GM21717 (cell line): ENCODE measurements at regions not wholly inside any gene's neighbourhood (a gene's known extent, or its start where the extent isn't known, plus 50 kb on each side); places are given as distances from the start of the nearest gene placed in this dataset.

Source experiments
- ATAC-seq: cut with Tn5 transposase; IDR thresholded peaks from one replicate; pipeline ENCODE4 v1.9.1; 2021; ENCODE audit warnings: mild to moderate bottlenecking, moderate library complexity; ENCODE audit not compliant: unreplicated experiment

DNA sequence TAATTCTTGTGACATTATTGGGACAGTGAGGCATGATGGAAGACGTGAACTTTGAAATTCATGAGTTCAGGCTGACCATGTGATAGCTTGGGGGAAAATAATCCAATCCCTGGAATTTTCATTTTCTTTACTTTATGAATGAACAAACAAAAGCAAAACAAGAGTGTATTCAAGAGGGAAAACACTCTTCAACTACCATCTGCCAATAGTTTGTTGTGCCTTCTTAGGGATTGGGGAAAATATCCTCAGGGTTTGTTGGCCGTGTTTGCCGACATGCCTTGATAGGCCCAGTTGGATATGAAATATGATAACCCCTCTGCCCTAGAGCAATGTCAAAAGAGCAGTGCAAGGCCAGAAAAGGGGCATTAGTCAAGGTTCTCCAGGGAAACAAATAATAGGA, 80.8 kb upstream of the CLNK start:
- ATAC-seq: no peak

DNA sequence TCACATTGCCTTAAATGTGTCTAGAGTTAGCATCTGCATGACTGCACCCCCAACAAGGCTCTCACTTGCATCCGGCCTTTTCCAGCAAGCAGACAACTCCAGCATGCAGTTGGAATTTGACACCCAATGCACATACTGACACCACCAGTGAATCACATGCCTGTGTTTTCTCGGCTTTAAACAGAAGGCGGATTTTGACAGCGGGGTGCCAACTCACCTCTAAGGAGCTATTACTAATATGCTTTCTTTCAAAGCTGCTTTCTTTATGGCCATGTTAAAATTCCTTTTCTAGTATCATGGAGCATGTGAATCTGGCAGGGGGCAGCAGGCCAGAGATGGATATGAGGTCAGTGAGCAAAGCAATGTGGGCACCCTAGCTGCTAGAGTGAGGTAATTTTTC, 78.0 kb upstream of the CLNK start:
- no peak for ATAC-seq

DNA sequence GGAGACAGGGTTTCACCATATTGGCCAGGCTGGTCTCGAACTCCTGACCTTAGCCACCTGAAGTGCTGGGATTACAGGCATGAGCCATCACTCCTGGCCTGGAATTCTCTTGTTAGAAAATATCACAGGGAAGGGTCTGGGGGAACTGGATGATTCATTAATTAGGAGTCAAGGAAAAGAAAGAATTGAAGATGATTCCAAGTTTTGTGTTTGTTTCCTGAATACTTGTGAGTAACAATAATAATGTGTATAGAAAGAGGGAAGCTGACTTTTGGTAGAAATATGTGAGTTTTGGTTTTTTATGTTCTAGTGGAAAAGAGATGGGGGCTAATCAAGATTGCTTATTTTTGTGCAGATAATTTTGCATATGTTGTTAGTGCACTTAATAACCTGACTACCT, 77.3 kb upstream of the CLNK start:
- ATAC-seq: no peak

DNA sequence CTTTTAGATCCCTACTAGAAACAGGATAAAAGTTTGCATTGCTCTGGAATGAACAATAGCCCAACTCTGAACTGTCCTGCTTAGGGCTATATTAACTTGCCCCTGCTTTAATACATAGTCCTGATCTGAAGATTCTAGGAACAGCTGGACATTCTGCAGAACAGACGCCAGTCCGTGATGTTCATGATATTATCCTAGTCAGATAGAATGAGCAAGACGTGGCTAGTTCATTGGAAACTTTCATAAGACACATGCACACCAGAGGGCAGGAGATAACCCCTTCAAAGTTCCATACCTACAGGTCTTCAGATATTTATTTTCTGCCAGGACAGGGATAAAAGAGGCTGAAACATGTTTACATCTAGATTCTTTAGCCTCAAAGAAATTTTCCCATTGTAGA, 75.5 kb upstream of the CLNK start:
- no peak for ATAC-seq

DNA sequence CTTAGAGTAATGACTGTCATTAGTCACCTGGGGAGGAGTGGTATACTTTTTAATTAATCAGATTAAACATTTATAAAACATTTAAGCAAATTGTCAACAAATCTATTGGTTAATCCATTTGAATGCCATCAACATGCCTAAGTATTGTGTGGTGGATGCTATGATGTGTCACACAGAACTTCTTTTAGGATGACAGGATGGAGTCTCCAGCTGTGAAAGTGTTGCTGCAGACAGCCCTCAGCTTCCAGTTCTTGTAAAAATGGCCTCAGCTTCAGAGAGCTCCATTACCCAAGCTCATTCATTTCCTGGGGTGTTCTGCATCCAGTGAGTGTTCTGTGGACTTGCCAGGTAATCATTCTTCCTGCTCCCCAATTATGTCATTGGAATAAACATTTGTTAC, 74.3 kb upstream of the CLNK start:
- no peak for ATAC-seq

DNA sequence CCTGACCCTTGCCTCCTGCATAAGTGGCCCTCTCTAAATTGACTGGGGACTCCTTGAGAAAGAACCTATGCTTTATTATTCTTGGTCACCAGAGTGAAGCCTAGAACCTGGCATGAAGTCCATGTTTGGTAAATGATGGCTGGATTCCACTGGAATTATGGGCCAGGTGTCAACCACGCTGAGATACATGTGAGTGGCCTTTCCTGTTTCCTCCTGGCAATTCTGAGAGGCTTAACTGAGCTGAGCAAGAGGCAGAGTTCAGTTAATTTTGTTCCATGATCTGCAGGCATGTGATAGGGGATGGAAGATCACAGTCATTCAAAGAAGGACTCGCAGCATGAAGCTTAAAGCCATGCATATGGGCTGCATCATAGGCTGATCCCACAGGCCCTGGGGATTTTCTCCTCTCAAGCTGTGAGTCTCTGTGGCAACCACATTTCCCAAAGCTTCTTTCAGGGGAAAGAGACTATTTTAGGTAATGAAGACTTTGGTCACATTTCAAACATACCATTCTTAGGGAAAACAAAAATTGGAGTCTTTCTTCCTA, 69.4 kb upstream of the CLNK start:
- no peak for ATAC-seq

DNA sequence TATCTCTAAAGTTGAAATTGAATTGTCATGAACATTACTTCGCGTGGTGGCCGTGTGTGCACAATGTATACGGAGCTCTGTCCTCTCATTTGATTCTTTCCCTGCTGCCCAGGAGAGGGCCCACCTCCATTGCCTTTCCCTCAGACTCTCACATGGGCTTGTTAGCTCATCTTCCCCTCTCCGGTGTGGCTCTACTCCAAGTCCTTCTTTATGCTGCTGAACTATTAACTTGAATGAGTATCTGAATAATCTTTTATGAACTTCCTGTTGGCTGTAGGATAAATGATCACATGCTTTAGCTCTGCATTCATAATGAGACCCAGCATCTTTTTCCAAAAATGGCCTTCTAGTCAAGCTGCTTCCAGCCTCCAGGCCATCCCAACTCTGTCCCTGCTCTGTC, 68.8 kb upstream of the CLNK start:
- no peak for ATAC-seq

DNA sequence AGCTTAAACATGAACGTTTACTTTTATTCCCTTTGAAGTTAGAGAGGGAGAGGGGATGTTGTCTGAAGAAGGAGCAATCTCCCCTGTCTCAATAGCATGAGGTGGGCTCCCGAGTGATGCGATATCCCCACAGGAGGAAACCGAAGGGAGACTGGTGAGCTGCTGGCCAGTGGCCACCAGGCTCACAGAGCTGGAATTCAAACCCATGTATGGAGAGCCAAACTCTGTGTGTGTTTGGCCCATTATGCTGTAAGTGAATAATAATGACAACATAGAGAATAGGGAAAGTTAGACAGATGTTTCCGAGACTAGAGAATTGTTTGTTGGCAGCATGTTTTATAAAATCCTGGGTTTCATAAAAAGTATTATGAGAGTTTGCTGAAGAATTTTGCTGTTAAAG, 66.1 kb upstream of the CLNK start:
- no peak for ATAC-seq

DNA sequence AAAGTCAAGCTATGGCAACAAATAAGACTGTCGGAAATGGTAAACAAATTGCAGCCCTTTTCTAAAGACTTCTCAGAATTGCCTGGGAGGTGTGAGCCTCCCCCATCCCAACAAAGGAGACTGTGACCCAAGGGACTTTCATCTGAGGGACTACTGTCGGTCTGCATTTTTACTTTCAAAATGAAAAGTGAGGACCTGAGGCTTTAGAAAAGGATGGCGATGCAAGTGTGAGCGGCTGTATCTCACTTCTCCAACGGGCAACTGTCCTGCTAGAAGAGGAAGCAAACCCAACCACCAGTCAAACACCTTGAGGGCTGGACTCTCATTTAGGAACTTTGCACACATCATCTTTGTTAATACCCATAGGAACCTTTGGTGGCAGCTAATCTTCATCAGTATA, 62.6 kb upstream of the CLNK start:
- ATAC-seq: peak; percentile 47

DNA sequence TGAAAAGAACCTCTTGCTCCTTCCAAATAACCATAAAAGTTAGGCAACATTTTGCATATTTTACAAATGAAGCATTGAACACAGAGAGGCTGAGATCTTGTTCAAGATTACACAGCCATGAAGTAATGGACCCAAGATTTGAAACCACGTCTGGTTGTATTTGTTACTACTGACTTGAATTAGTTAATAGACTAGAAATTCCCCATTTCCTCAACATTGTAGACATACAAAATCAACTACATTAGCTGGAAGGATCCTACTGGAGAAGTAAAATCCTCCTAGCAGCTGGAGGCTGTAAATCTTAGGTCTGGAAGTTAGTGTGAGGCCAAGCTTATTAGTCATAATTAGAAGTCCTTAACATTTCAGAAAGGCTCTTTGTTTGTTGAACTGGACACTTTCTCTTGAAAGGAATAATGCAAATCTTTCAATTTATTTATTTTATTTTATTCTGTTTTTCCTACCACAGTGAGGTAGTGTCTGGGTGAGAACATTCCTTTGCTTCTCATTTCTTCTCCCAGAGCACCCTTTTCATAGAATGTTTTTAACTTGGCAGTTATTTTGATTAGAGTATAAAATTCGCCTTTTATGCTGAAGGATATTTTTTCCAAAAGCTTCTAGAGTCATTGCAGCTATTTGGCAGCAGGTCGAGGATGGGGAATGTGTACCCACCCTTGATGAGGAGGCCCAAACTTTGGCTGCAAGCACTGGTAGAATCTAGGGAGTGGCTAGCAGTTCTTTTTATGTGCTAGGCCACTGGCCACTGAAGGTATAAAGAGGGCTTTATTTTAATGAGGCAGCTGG, 62.0 kb upstream of the CLNK start:
- no peak for ATAC-seq

DNA sequence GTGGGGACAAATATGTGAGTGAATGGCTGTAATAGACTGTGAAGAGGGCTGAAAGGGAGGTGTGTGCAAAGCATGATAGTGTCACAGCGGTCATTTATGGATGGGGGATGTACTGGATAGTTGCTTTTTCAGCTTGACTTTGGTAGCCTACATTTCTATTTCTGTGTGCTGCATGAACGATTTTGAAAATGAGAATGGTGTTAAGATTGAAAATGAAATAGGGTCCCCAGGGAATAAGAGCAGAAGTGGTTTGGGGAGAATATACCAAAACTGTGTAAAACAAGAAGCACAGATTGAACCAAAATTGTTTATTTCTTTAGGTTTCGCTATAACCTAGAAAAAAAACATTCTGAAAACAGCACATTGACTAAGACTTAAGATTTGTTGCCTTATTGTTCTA, 58.8 kb upstream of the CLNK start:
- ATAC-seq: peak; percentile 66

DNA sequence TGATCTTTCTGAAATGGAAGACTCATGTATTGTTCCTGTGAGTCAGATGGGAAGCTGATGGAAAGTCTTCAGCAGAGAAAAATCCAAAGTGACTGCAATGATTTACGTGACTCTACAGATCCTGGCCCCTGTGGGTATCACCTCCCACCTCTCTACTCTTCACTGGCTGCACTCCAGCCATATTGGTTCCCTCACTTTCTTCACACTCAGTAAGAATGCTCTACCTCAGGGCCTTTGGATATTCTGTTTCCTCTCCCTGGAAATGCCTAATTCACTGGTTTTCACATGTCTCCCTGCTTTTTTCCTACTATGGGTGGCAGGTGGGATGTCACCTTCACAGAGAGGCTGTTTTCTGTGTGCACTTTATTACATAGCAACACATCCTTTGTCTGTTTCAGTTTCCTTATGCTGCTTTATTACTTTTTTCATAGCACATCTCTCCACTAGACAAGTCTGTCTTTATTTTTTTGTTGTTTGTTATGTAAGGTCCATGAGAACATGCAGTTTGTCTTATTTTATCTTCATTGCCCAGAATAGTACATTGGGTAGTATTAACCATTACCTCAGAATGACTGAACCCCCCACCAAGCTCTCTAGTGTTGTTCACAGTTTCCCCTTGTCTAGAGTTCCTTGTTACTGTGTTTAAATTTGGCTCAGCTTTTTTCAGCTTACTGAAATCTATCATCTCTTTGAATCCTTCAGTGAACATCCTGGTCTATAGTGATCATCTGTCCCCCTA, 57.6 kb upstream of the CLNK start:
- peak; percentile 47 for ATAC-seq

DNA sequence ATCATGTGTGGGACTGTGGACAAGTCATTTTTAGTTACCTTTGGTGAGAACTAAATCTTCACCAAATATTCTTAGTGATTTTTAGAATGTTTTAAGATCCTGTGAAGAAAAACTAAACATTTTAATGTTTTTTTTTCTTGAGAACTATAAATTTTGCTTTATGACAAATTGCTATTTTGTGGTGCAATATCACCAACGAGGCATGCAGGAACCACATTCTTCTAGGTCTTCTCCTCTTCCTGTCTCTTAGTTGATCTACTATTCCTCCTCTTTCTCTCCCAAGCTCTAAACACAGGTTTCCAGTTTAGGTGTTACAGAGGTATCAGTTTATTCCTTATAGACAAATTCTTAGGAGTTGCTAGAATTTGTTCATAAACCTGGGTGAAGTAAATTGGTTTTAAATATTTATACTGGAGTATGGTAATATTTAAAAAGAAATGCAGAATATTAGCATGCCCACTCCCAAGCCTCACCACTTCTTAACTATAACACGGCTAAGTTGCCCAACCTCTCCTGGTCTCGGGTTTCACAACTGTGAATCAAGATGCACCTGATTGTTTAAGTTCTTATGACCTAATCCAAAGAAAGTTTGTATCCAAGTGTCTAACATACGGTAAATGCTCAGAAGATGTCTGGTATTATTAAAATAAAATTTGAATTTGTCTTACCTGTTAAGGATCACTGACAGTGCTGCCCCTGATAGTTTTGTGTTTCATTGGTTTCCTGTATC, 56.5 kb upstream of the CLNK start:
- ATAC-seq: no peak

DNA sequence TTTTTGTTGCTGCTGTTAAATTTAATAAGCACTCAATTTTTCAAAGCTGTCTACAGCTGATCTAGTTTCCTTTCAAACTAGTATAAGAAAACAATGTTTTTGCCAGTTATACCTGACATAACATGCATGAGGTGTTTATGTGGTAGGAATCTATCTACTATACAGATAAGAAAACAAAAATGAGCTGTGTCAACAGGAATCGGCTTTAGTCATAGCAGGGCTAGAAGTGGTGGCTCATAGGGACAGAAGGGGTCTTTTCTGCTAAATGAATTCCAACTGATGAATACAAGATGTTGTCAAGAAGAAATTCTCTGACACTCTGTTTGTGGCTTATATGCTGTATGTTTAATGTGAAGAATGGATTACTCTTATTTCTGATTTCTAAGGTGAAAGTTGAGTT, 55.7 kb upstream of the CLNK start:
- no peak for ATAC-seq

DNA sequence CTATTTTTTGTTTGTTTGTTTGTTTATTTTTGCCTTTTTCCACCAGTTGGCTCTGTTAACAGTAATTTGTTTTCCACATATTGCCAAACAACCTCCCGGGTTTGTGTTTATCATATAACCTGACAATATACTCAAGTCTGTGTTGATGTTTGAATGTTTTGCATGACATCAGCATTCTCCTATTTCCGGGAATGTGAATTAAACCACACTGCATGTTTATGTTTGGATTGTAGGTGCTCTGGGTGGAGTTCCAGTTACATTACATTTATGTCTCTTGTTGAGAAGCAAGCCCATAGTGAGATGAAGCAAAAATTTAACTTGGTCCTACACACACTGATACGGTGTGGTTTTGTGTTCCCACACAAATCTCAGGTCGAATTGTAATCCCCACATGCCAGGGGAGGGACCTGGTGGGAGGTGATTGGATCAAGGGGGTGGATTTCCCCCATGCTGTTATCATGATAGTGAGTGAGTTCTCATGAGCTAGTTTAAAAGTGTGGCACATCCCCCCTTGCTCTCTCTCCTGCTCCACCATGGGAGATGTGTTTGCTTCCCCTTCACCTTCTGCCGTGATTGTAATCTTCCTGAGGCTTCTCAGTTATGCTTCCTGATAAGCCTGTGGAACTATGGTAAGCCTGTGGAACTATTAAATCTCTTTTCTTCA, 54.4 kb upstream of the CLNK start:
- ATAC-seq: no peak

DNA sequence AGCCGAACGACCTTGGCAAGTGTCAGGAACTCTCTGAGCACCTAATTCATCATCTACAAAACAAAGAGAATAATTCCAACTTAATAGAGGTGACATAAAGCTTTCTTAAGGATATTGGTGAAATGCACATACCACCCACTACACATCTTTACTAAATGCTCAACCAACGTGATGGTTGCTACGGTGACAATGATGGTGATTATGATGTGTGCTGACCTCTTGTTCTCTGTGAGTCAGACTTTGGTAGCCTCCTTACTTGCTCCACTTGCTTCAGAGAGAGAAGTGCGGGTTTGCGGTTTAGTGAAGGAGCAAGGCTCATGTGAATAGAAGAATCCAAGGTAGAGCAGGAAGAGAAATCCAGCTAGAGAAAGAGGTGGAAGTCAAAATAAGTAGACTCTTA, 52.8 kb upstream of the CLNK start:
- no peak for ATAC-seq

DNA sequence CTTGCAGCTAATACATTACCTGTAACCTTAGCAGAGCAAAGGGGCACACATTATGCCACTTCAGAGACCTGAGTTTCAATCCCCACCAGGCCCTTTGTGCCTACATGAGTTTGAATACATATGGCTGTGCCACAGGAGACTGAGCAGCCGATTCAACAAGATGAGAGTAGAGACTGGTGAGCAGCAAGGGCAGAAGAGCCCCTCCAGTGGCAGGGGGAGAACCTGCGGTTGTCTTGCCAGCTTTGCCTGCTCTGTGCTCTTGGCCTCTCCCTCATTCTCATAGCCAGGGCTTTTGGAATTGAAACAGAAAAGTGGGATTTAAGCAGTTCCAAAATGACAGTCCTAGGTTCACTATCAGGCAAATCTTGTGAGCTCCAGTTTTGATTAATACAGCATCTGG, 52.3 kb upstream of the CLNK start:
- no peak for ATAC-seq

DNA sequence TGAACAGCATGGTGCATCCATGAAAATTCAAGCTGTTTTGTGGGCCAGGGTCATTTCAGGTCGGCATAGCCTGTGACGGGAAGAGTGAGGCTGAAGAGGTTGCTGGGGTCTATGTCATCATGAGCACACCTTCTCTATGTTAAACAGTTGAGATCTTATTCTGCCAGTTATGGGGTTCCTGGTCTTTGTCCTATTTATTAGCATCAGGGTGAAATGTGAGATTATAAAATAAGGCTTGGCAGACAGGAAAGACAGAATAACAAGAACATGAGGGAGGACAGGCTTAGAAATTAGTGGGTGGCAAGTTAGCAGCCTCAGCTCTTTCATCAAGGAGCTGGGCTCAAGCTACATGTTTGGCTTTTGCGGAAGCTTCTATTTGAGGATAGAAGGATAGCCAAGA, 51.7 kb upstream of the CLNK start:
- no peak for ATAC-seq

DNA sequence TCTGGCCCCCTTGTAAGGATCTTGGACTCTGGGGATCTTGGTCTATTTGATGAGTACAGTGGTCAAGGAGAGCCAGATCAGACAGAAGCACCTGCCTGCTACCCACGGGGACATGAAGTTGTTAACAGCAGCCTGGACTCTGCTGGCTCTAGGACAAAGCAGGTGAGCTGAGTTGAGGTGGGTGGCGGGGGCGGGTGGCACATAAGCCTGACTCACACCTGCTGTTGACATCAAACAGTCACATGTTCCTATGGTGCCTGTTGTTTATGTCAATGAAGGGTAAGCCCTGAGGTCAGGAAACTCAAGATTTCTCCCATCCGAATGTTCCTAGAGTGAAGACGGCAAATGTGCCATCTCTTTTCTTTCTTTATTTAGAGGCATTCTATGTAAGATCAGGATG, 50.1 kb upstream of the CLNK start:
- no peak for ATAC-seq
